HCT116 (cell line): ENCODE measurements at regions not wholly inside any gene's neighbourhood (a gene's known extent, or its start where the extent isn't known, plus 50 kb on each side); places are given as distances from the start of the nearest gene placed in this dataset.

Source experiments
- ATAC-seq: fragments of 200-7000 bp; cut with Tn5 transposase; 2 replicates; pipeline ENCODE4 v1.9.1; 2020; ENCODE audit warnings: mild to moderate bottlenecking, moderate library complexity
- BruUV-seq: library from RNA; stranded (reverse); fragments of 400-500 nt; replicated peaks from 2 replicates; lab custom pipeline; 2021; lab: Mats Ljungman, UMichigan
- CTCF ChIA-PET: fragments of 300-600 bp; sonication (Branson Sonifier 250); formaldehyde crosslinking; loops from one replicate; lab custom pipeline; 2021; ENCODE audit warnings: antibody characterized with exemption; lab: Charles Lee
- POLR2A ChIA-PET: fragments of 300-600, 350-600 bp; sonication (Branson Sonifier 250); formaldehyde crosslinking; loops from one replicate; lab custom pipeline; 2021; ENCODE audit warnings: antibody characterized with exemption; lab: Charles Lee
- RAD21 ChIA-PET, 2 experiments: fragments of 300-600 bp; sonication (Branson Sonifier 250); formaldehyde crosslinking; loops; one replicate each; lab custom pipeline; 2023; ENCODE audit warnings: low total read pairs in 2 of 2; ENCODE audit not compliant: uncharacterized antibody in 2 of 2, unreplicated experiment in 2 of 2, low non-redundant PET in 1 of 2; lab: Charles Lee
- DNase-seq: peaks from one replicate; pipeline ENCODE4 v3.0.0-alpha.2; 2010; ENCODE audit warnings: low read depth, low spot score
- H2AFZ ChIP-seq: fragments of 200-600 bp; shearing (Covaris generic), sonication (generic); 2 replicates; pipeline ENCODE4 v1.6.1; 2017; ENCODE audit warnings: low read depth, mixed run types, mixed read lengths, antibody characterized with exemption, low read length; ENCODE audit not compliant: poor library complexity, severe bottlenecking
- H3K27ac ChIP-seq: 2 replicates; pipeline ENCODE4 v1.5.1; 2012; ENCODE audit warnings: low read depth, low read length
- H3K27me3 ChIP-seq: fragments of 200-600 bp; sonication (generic); 2 replicates; pipeline ENCODE4 v1.6.1; 2016; ENCODE audit warnings: mixed run types, low read length, mixed read lengths; ENCODE audit not compliant: insufficient read depth
- H3K36me3 ChIP-seq, 2 experiments: fragments of 200-500 bp in 1 of 2; fragments of 200-600 bp in 1 of 2; sonication (Bioruptor generic) in 1 of 2; sonication (generic) in 1 of 2; 2 replicates each; pipeline versions ENCODE4 v1.5.1 to v1.6.1; 2014 to 2016; ENCODE audit warnings: low read length in 2 of 2, inconsistent platforms in 1 of 2, mixed read lengths in 1 of 2, mixed run types in 1 of 2; ENCODE audit not compliant: insufficient read depth in 2 of 2, control insufficient read depth in 1 of 2
- H3K4me1 ChIP-seq, 2 experiments: fragments of 200-600 bp in 1 of 2; sonication (generic) in 1 of 2; 2 replicates each; pipeline versions ENCODE4 v1.5.1 to v1.6.1; 2012 to 2017; ENCODE audit warnings: low read length in 2 of 2, inconsistent platforms in 1 of 2, mild to moderate bottlenecking in 1 of 2, mixed read lengths in 1 of 2, mixed run types in 1 of 2, moderate library complexity in 1 of 2; ENCODE audit not compliant: insufficient read depth in 2 of 2, control insufficient read depth in 1 of 2
- H3K4me2 ChIP-seq: fragments of 200-600 bp; sonication (generic); 2 replicates; pipeline ENCODE4 v1.6.1; 2017; ENCODE audit warnings: mixed run types, low read length, mixed read lengths
- H3K4me3 ChIP-seq, 2 experiments: fragments of 200-600 bp in 1 of 2; sonication (generic) in 1 of 2; replicated peaks in 1 of 2; 2 replicates each; pipeline ENCODE4 v1.5.1; 2011 to 2016; ENCODE audit warnings: low read length in 2 of 2, control low read depth in 1 of 2, low read depth in 1 of 2, mild to moderate bottlenecking in 1 of 2, mixed read lengths in 1 of 2, mixed run types in 1 of 2
- H3K79me2 ChIP-seq: fragments of 200-600 bp; sonication (generic); 2 replicates; pipeline ENCODE4 v1.6.1; 2017; ENCODE audit warnings: mild to moderate bottlenecking, mixed run types, low read length, moderate library complexity, mixed read lengths; ENCODE audit not compliant: insufficient read depth
- H3K9ac ChIP-seq: fragments of 200-600 bp; sonication (generic); 2 replicates; pipeline ENCODE4 v1.6.1; 2016; ENCODE audit warnings: low read length, mixed read lengths
- H3K9me2 ChIP-seq: fragments of 200-600 bp; sonication (generic), shearing (Covaris generic); 2 replicates; pipeline ENCODE4 v1.6.1; 2017; ENCODE audit warnings: mixed run types, mild to moderate bottlenecking, moderate library complexity; ENCODE audit not compliant: insufficient read depth
- H3K9me3 ChIP-seq, 2 experiments: fragments of 200-500 bp in 1 of 2; fragments of 200-600 bp in 1 of 2; sonication (Bioruptor generic) in 1 of 2; sonication (generic) in 1 of 2; 2 replicates each; pipeline ENCODE4 v1.6.1; 2014 to 2017; ENCODE audit warnings: low read length in 2 of 2, mixed read lengths in 2 of 2, inconsistent platforms in 1 of 2, low read depth in 1 of 2, mild to moderate bottlenecking in 1 of 2, mixed run types in 1 of 2, moderate library complexity in 1 of 2; ENCODE audit not compliant: control insufficient read depth in 1 of 2, insufficient read depth in 1 of 2
- H4K20me1 ChIP-seq: fragments of 200-600 bp; sonication (generic), shearing (Covaris generic); 2 replicates; pipeline ENCODE4 v1.6.1; 2017; ENCODE audit warnings: mixed run types, mild to moderate bottlenecking, moderate library complexity; ENCODE audit not compliant: insufficient read depth
- ATF3 ChIP-seq: IDR thresholded peaks from 2 replicates; pipeline ENCODE4 v1.6.1; 2012
- CBX3 ChIP-seq: IDR thresholded peaks from 2 replicates; pipeline ENCODE4 v1.6.1; 2012; ENCODE audit warnings: low read depth
- EZH2phosphoT487 ChIP-seq: fragments of 200-600 bp; IDR thresholded peaks from 2 replicates; pipeline ENCODE4 v1.6.1; 2018; ENCODE audit warnings: antibody characterized with exemption, borderline replicate concordance
- JUND ChIP-seq: IDR thresholded peaks from 2 replicates; pipeline ENCODE4 v1.6.1; 2012
- POLR2A ChIP-seq: IDR thresholded peaks from 2 replicates; pipeline ENCODE4 v1.7.0; 2011; ENCODE audit warnings: borderline replicate concordance; ENCODE audit not compliant: insufficient read depth, insufficient read length; ENCODE audit errors: extremely low read depth
- POLR2AphosphoS5 ChIP-seq: IDR thresholded peaks from 2 replicates; pipeline ENCODE4 v1.6.1; 2011; ENCODE audit warnings: mild to moderate bottlenecking, low read depth, low read length, moderate library complexity
- RAD21 ChIP-seq: IDR thresholded peaks from 2 replicates; pipeline ENCODE4 v1.6.1; 2012; ENCODE audit warnings: low read depth, mild to moderate bottlenecking
- TCF7L2 ChIP-seq: IDR thresholded peaks from 2 replicates; pipeline ENCODE4 v1.7.0; 2011; ENCODE audit warnings: borderline replicate concordance, inconsistent platforms; ENCODE audit not compliant: insufficient read depth, insufficient read length; ENCODE audit errors: extremely low read depth
- ZBTB33 ChIP-seq: IDR thresholded peaks from 2 replicates; pipeline ENCODE4 v1.6.1; 2011; ENCODE audit warnings: mild to moderate bottlenecking, low read length, moderate library complexity; ENCODE audit not compliant: insufficient replicate concordance; ENCODE audit errors: extremely low read depth
- ZFX ChIP-seq: fragments of 450-650 bp; IDR thresholded peaks from 2 replicates; pipeline ENCODE4 v1.6.1; 2017
- ZNF274 ChIP-seq: fragments of 200-500 bp; sonication (Bioruptor generic); IDR thresholded peaks from 2 replicates; pipeline ENCODE4 v1.6.1; 2014; ENCODE audit warnings: mild to moderate bottlenecking, low read depth, low read length, inconsistent platforms
- intact Hi-C: fragments of 100-400 bp; cut with micrococcal nuclease; formaldehyde crosslinking; loops from 2 replicates; pipeline ENCODE4 v1.10.0; 2022
- TF ChIP-seq, protein P1 (sequence below): IDR thresholded peaks from 2 replicates; pipeline ENCODE4 v1.6.1; 2012; ENCODE audit warnings: low read depth

DNA sequence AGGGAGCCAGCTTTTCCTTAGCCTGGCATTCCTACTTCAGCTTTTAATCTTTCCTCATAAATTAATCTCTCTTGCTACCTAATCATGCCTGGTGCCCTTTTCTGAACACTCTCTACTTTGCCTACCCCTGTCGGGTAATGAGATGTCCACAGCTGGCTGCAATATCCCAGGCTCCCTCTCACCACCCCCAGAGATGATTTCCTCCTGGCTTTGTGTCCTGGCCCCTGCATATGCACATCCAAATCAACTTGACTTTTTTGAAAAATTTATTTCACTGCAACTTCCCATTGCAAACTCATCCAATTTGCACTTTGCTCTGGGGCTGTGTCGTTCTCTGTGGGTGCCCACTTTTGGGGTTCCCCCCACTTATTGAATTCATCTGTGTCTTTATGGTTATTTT, 218.1 kb upstream of the SKOR2 start:
- intact Hi-C loops: no loop called here
- no peak for TF ChIP-seq ATF3
- no peak for TF ChIP-seq POLR2AphosphoS5
- no peak for TF ChIP-seq ZFX
- TF ChIP-seq, protein P1, sequence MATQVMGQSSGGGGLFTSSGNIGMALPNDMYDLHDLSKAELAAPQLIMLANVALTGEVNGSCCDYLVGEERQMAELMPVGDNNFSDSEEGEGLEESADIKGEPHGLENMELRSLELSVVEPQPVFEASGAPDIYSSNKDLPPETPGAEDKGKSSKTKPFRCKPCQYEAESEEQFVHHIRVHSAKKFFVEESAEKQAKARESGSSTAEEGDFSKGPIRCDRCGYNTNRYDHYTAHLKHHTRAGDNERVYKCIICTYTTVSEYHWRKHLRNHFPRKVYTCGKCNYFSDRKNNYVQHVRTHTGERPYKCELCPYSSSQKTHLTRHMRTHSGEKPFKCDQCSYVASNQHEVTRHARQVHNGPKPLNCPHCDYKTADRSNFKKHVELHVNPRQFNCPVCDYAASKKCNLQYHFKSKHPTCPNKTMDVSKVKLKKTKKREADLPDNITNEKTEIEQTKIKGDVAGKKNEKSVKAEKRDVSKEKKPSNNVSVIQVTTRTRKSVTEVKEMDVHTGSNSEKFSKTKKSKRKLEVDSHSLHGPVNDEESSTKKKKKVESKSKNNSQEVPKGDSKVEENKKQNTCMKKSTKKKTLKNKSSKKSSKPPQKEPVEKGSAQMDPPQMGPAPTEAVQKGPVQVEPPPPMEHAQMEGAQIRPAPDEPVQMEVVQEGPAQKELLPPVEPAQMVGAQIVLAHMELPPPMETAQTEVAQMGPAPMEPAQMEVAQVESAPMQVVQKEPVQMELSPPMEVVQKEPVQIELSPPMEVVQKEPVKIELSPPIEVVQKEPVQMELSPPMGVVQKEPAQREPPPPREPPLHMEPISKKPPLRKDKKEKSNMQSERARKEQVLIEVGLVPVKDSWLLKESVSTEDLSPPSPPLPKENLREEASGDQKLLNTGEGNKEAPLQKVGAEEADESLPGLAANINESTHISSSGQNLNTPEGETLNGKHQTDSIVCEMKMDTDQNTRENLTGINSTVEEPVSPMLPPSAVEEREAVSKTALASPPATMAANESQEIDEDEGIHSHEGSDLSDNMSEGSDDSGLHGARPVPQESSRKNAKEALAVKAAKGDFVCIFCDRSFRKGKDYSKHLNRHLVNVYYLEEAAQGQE: no peak
- no peak for TF ChIP-seq POLR2A
- no peak for TF ChIP-seq RAD21
- TF ChIP-seq TCF7L2: no peak
- no peak for TF ChIP-seq ZNF274
- TF ChIP-seq ZBTB33: no peak
- no peak for TF ChIP-seq EZH2phosphoT487
- no peak for TF ChIP-seq JUND
- no peak for TF ChIP-seq CBX3
- no peaks in the 10 kb centered on the region for H3K9me3 ChIP-seq
- BruUV-seq: no TSS peak
- no peak overlapping the region for H3K9ac ChIP-seq
- no peaks in the 10 kb centered on the region; the same call in 1 of the 2 replicates for H4K20me1 ChIP-seq
- H3K4me1 ChIP-seq: no peaks in the 10 kb centered on the region
- no peaks in the 10 kb centered on the region for H3K9me2 ChIP-seq
- RAD21 ChIA-PET: no interaction called here
- no peak overlapping the region for H3K4me3 ChIP-seq
- no peaks in the 10 kb centered on the region for H3K79me2 ChIP-seq
- no peak overlapping the region for H2AFZ ChIP-seq
- ATAC-seq (no peak), DNase-seq (no peak)
- no peak overlapping the region for H3K27ac ChIP-seq
- POLR2A ChIA-PET: no interaction called here
- CTCF ChIA-PET: no interaction called here
- peaks cover 50% of the 10 kb centered on the region for H3K27me3 ChIP-seq
- H3K4me2 ChIP-seq: no peak overlapping the region
- no peaks in the 10 kb centered on the region for H3K36me3 ChIP-seq
